GM12892 (cell line): ENCODE measurements at regions not wholly inside any gene's neighbourhood (a gene's known extent, or its start where the extent isn't known, plus 50 kb on each side); places are given as distances from the start of the nearest gene placed in this dataset.

Source experiments
- POLR2A ChIP-seq: IDR thresholded peaks from 2 replicates; pipeline ENCODE4 v1.6.1; 2011; ENCODE audit warnings: low read depth, low read length, control low read depth
- TAF1 ChIP-seq: IDR thresholded peaks from 2 replicates; pipeline ENCODE4 v1.6.1; 2011; ENCODE audit warnings: low read depth, mild to moderate bottlenecking, control low read depth, low read length, borderline replicate concordance

- TF ChIP-seq POLR2A (no peak), TAF1 (no peak)
Observed at GRCh38 chr12:61564466-61564865, 695.7 kb upstream of the USP15 start.
